ENCODE measurements at regions not wholly inside any gene's neighbourhood (a gene's known extent, or its start where the extent isn't known, plus 50 kb on each side); places are given as distances from the start of the nearest gene placed in this dataset.

DNA sequence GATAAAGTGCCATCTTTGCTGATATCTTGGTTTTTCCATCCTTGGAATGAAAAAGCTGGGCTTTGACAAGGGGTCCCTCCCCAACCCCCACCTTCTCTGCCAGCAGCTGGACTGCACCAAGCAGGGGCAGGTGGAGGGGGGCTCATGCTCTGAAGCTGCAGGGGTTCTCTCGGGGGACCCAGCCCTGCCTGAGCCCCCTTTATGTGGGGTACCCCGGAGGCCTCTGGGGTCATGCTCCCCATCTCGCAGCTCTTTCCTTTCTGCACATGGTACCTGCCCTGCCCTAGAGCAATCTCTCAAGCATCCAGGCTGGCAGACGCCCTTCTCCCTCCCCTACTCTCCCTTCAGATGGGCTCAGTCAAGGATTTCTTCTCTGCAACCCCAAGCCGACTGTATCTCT is 146.7 kb upstream of the PTPN1 start:
- no peak for DNase-seq

DNA sequence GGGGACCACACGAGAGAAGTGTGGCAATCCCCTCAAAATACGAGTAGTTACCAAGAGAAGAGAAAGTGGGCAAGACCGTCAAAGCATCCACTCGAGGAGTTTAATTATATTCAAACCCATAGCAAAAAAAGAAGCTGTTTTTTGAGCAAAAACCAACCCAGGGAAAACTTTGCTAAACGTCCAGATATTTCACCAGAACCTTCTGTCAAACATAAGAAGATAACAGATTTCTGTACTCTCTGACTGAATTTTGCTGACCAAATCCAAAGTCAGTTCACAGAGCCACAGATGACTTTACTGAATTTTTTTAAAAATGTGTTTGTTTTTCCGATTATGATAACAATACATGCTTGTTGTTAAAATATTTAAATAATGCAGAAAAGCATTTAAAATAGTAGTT is 145.6 kb upstream of the PTPN1 start:
- DNase-seq: no peak

DNA sequence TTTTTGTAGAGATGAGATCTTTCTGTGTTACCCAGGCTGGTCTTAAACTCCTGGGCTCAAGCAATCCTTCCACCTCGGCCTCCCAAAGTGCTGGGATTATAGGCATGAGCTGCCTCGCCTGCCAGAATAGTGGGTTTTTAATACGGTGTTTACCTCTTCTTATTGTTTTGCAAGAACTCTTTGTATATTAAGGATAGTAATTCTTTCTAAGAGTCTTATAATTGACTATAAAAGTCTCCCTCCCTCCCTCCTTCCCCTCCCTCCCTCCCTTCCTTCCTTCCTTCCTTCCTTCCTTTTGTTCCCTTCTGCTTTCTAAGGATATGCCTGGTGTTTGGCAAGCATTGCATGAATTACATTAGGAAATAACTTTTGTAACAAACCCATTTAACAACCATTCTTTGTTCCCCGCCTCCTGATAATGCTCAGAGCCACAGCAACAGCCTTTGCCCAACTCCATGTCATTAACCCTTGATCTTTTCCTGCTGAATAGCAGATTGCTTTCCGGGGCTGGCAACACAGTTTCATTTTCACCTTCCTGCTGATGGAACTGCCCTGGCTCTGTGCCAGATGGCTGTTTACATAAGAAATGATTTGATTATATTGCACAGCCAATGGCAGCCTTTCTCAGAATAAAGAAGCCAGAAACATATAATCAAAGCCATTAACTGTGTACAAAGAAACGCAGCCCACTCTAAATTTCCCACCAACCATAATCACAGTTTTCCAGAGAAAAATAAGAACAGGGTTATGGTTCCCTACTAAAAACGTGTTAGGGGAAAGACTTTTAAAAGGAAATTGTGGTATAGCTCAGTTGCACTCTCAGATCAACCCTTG is 143.7 kb upstream of the PTPN1 start:
- peak; percentile 44 for DNase-seq

DNA sequence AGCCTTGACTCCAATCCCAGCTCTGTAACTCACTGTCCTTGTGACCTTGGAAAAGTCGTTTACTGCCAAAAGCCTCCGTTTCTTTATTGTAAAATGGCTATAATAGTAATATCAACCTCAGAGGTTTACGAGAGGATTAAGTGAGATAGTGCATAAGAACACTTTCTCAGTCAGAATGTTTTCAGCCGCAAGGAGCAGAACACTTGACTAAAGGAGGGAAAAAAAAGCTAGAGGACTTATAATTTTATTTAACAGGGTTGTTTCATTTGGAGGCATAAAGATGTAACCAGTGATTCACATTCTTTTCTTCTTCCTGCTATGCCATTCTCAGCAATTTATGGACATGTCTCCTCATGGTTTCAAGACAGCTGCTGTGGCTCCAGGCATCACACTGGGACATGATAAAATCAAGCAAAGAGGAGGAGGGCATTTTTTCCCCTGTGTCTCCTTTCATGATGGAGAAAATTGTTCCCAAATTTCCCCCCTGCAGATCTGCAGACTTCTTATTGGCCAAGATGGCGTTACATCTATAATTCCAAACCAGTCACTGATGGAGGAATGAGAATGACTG is 143.0 kb upstream of the PTPN1 start:
- DNase-seq: no peak

DNA sequence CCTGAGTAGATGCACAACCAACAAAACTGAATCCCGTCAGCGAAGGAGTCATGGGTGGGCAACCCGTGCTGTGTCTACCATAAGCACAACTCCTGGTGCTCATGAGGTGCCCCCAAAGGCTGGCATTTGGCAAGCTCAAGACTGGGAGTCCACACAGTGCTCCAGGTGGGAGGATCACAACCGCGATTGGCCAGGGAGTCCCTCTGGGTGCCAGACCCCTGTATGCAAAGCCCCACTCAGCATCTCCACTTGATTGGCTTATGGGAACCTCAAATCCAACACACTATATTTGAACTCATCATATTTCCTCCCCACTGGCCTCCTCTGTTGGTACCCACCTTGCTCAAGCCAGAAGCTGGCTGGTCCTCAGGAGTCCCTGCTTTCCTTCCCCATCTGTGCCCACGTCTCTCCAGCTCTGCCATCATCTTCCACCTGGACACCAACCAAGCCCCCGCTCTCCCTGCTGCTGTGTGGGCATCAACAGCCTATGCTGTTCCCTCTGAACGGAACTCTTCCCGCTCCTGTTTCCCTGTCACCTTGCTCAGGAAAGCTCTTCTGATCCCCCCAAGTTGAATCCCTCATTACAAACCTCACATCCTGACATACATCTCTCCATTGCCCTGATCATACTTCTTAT is 142.3 kb upstream of the PTPN1 start:
- no peak for DNase-seq

DNA sequence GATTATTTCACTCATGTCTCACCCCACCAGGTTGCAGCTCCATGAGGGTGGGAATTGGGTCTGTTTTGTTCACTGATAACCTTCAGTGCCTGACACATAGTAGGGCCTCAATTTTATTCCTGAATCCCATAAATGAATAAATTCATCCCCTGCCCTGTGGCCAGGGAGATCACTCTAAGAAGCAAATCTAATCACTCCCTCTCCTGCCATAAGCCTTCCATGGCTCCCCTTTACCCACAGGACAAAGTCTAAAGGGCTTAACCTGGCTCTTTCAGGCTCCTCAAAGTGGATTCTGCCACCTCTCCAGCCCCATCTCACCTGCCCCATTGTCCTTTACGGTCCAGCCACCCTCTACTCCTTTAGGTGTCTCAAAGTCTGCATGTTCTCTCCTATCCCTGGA is 141.8 kb upstream of the PTPN1 start:
- DNase-seq: no peak

DNA sequence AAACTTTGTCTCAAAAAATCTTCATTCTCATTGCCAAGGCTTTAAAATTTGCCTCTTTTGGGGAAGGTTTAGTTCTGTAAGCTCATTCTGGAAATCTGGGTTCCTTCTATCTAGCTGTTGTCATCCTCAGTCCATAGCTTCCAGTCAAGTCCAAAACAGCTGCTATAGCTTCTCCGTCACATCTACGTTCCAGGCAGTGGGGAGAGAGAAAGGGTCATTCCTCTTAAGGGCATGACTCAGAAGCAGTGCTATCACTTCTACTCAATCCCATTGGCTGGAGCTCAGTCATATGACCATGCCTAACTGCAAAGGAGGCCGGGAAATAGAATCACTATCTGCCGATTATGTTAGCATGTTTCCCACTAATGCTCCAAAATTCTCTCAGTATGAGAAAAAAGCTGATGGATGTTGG is 141.4 kb upstream of the PTPN1 start:
- no peak for DNase-seq

DNA sequence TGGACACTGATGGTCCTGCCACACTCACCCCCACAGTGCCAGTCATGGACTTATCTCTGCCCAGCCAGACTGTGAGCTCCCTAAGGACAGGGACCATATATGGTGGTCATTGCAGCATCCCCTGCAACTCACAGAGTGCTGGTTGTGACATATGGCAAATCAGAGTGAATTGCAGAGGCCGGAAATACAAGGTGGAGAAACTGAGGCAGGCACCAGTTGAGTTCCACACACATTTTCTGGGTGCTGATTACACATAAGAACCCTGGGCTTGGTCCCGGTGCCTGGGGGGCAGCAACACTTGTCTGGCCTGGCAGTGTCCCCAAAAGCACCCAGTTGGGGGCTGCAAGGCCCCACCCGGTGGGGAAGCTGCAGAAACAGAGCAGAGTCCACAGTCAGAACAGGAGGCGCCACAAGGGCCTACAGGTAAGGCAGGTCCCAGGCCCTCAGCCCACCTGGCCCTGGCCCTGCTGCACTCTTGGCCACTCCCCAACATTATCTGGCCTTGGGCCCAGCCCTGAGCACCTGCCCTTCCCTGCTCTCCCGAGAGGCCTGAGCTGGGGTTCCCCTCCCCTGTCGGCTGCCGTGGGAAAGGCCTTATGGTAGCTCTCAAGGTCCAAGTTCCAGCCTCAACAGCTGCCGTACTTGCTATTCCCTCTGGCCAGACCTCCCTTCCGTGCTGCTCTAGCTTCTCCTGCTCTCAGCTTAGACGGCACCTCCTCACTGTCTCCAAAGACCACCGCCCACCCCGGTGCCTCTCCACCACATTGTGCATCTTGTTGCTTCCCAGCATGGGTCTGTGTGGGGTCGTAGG is 140.8 kb upstream of the PTPN1 start:
- peak; percentile 71 for DNase-seq

DNA sequence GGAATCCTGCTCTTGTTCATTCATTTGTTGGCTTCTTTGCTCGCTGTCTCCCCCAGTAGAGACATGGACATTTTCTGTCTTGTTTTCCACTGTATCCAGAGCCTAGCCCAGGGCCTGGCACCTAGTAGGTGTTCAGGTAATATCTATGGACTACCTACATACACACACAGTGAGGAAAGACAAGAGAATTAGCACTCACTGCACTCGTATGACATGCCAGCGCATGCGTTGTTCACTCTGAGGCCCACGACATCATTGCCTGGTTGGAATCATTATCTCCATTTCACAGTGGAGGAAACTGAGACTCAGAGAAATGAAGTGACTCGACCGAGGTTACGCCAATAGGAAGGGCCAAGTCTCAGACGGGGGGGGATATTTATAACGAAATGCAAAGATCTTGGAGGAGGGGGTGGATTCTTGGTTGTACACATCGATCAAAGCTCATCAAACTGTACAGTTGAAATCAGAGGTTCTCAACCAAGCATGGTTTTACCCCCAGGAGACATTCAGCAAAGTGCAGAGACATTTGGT is 140.1 kb upstream of the PTPN1 start:
- no peak for DNase-seq

DNA sequence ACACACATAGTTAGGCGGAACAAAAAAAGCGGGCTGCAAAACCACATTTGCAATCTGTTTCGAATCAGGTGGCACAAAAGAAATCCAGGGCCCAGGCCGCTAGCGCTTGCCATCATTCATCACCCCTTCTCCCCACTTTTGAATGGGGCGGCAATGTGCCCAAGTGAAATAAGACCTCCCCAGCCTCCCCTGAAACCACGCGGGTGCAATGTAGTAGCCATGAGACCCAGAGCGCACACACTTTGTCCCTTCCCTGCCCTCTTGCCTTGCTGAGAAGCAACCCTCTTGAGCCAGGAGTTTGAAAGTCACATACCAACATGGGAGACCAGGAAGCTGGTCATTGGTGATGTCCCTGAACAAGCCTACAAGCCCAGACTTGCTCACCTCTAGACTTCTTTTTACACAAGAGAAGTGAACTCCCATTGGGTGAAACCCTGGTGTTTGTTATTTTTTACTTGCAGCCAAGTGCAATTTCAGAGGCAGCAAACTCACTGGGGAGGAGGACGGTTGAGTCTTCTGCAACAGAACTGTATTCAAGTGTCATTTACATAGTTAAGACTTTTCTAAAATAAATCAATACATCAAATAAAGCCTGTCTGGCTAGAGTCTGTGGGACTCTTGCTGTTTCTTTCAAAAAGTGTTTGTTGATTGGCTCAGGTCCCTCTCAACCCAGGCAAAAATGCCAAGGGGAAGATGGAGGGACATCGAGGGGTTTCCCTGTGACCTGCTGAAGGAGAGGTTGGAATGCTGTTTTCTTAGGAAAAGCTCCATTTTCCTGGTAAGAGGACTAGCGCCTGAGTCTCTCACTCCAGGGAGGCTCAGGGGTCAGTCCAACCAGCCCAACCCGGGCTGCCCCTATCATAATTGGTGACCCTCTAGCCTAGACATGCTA is 138.1 kb upstream of the PTPN1 start:
- DNase-seq: no peak

DNA sequence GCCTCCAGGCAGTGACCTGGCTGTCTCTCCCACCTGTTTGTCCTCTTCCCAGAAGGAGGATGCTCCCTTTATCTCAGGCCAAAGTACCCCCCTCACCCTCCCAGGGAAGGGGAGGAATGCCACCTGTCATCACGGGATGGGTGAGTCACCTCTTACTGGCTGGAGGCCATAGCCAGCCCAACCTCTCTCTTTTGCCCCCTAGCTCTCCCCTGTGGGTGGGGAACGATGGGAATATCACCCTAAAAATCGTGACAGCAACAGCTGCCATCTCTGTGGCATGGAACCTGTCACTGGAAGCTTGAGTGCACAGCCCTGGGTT is 137.5 kb upstream of the PTPN1 start:
- no peak for DNase-seq

DNA sequence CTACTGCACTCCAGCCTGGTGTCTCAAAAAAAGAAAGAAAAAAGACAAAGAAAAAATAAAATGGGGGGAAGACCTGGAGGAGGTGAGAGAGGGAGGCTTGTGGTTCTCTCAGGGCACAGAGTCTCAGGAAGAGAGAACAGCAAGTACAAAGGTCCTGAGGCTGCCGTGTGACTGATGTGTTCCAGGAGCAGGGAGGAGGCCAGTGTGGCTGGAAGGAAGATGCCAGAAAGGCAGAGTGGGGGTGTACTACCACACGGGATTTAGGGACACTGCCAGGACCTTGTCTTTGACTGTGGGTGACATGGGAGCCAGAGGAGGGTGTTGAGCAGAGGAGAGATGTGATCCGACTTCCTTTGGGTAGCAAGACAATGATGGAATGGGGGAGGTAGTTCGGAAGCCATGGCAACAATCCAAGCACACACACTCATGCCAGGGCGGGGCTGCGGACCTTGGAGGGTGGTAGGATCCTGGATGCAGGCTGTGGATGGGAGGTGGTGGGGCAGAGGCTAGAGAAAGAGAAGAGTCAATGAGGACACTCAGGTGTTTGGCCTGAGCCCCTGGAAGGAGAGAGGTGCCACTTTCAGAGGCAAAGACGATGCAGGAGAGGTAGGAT is 136.4 kb upstream of the PTPN1 start:
- DNase-seq: no peak

DNA sequence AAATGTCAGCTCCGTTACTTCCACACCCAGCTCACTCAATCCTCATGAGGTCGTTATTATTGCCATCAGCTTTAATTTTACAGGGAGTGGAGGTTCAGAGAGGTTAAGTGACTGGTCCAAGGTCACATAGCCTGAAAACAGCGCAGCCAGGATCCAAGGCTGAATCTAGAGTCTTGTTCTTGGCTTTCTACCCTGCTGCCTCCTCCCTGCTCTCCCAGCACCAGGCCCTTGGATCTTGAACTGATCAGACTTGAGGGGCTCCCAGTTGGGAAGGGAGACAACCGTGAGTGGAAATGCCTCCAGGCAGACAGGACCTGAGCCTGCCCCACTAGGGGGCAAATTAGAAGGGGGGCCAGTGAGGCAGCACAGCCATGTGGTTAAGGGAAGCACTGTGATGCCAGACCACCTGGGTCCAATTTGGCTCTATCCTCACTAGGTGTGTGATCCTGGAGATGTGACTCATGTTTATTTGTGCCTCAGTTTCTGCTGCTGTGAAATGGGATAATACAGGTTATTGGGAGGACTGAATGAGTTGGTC is 135.6 kb upstream of the PTPN1 start:
- no peak for DNase-seq

DNA sequence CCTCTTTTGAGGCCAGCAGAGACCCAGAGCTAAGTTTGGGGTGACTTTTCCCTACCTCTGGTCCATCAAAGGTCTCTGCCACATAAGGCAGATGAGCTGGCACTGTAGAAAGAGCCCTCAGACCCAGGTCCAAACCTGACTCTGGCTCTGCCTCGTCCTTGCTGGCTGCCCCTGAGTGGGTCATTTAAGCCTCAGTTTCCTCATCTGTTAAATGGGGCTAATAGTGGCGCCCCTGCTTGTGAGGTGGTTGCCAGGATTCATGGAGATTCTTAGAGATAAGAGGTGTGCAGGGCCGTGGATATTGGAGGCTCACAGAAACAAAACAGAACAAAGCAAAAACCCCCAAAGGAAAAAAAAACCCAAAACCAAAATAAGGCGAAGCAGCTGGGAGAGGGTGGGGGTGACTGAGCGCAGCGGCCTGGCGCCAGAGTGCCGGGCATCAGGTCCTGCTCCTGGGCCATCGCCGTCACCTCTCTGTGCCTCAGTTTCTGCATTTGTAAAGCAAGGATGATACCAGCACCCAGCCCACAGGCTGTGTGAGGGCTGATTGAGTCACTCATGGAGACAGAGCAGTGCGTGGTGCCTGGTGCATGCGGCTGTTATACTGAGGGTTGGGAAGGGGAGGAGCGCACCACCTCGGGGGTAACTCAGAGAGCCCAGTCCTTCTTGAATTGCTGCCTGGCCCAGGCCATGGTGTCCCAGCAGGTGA is 133.8 kb upstream of the PTPN1 start:
- DNase-seq: no peak

DNA sequence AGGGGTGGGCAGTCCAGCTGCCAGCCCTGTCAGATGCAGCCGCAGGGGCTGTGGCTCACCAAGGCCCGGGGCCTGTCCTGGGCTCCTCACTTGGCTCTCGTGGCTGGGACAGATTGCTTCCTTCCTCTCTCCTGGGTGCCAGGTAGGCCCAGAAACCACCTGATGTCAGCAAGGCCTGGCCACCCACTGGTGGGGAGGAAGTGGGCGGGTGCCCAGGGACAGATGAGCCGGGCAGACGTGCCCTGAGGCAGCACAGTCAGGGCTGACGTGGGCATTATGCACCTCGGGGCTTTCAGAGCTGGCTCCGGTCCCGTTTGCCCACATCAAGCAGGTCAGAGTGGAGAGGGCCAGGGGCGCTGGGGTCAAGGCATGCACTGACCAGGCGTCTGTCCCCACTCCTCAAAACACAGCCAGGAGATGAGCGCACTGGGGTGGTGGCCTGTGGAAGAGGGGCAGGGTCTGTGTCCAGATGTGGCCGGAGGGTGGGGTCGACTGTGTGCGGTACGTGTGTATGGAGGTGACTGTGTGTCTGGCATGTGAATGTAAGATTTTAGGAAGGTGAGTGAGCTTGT is 133.2 kb upstream of the PTPN1 start:
- DNase-seq: no peak

DNA sequence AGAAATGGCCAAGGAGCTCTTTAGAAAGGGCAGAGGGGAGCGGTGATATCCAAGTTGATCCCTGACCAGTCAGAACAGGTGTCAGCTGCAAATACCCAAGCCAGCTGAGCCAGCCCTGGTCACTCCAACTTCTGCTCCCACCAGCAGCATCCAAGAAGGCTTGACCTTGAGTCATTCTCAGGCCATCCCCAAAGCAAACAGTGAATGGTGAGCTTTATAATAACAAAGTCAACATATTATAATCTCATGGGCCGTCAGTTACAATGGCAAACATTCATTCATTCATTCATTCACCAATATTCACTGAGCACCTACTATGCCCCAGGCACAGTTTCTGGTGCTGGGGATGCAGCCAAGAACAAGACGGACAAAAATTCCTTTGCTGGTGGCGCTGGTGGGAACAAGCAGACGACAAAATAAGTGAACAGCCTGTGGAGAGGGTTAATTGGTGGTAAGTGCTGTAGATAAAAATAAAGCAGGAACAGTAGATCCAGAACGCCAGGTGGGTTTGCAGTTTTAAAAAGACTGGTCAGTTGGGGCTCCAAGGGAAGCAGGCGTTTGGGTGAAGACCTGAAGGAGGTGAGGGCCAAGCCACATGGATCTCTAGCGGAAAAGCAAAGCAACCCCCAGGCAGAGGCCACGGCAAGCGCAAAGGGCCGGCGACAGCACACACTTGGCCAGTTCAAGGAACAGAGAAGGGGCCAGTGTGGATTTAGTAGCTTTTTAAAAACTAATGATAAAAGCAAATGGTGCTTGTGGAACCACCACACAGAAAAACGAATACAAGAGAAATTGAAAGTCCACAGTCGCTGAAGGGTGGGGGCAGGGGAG is 131.8 kb upstream of the PTPN1 start:
- DNase-seq: no peak

DNA sequence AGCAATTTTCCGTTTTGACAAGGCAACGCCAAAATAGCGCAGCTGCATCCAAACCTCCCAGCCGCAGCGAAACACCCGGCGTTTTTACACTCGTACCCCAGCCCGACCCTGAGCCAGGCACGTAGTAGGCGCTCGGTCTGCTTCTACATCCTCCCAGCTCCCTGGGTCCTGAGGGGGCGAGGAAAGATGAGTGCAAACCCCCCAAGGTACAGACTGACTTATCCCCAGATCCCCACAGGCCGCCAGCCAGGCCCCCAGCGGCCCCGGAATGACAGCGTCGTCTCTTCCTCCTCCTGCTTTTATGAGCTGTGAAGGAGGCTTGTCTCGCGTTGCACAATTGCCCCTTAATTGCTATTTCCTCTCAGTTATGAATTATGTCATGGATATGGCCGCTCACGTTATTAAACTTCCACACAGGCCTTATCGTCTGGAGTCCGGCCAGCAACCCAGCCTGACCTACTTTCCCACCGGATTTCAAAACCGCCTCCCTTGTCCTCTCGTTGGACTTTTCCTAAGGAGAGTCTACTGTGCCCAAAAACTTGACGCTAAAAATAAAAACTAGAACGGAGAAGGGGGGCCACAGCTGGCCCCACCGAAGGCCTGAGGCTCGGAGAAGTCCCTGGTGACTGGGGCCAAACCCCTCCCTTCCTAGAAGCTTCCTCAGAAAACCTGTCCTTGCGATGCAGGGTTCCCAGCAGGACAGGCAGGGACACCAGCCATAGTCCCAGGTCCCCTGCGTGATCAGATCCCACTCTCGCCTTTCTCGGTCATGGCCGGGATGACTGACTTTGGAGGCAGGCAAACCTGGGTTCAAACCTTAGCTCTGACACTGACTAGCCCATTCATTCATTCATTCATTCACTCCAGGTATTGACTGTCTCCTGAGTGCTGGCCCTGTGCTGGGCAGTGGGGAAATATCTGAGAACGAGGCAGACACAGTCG is 130.9 kb upstream of the PTPN1 start:
- DNase-seq: no peak

DNA sequence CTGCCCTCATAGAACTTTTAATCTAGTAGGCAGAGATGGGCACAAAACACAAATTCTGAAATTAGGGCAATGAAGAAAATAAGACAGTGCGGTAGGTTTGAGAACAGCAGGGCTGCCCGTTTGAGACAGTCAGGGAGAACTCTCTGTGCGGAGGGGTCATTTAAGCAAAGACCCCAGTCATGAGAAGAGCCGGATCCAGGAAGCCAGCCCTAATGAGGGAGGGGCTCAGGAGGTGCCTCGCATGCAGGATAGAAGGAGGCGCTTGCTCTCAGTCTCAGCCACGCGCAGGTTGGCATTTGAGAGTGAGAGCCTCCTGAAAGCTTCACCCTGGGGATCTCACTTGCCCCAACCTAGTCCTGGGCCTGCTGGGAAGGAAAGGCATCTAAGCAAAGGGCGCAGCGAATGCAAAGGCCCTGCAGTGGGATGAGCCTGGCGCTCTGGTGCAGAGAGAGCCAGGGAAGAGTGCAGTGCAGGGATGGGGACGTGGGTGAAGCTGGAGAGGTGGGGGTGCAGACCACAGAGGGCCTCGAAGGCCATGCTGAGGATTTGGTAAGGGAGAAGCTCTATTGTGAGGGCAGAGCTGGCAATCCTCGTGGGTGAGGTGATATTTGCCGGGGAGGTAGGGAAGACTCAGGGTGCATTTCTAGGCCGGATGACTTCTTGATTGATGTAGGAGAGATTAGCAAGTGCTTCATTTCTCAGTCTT is 130.0 kb upstream of the PTPN1 start:
- no peak for DNase-seq
